WTC11 (cell line): ENCODE measurements at regions not wholly inside any gene's neighbourhood (a gene's known extent, or its start where the extent isn't known, plus 50 kb on each side); places are given as distances from the start of the nearest gene placed in this dataset.

Source experiments
- CTCF ChIP-seq: fragments of 200-600 bp; IDR thresholded peaks from 2 replicates; pipeline ENCODE4 v1.8.0; 2022; ENCODE audit warnings: antibody characterized with exemption
- HMGXB4 ChIP-seq: sonication (generic); formaldehyde crosslinking; IDR thresholded peaks from 2 replicates; pipeline ENCODE4 v1.8.1; 2023; ENCODE audit warnings: mild to moderate bottlenecking, moderate library complexity, missing genetic modification reagents
- SMAD3 ChIP-seq: sonication (generic); formaldehyde crosslinking; IDR thresholded peaks from 2 replicates; pipeline ENCODE4 v1.8.0; 2022; ENCODE audit warnings: missing genetic modification reagents, mild to moderate bottlenecking, borderline replicate concordance
- TF ChIP-seq, protein P1 (sequence below): sonication (generic); formaldehyde crosslinking; IDR thresholded peaks from 2 replicates; pipeline ENCODE4 v1.8.1; 2022; ENCODE audit warnings: mild to moderate bottlenecking, missing genetic modification reagents, moderate library complexity, borderline replicate concordance

- TF ChIP-seq CTCF (no peak), SMAD3 (CRISPR knock-in tag) (no peak), HMGXB4 (CRISPR knock-in tag) (no peak)
- TF ChIP-seq, protein P1, sequence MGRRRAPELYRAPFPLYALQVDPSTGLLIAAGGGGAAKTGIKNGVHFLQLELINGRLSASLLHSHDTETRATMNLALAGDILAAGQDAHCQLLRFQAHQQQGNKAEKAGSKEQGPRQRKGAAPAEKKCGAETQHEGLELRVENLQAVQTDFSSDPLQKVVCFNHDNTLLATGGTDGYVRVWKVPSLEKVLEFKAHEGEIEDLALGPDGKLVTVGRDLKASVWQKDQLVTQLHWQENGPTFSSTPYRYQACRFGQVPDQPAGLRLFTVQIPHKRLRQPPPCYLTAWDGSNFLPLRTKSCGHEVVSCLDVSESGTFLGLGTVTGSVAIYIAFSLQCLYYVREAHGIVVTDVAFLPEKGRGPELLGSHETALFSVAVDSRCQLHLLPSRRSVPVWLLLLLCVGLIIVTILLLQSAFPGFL = no peak
These were observed 52.8 kb upstream of the AOAH start for GRCh38 chr7:36777062-36777461.
